NCI-H2196 treated with DMSO at 0.1 percent for 48 hours (cell line): ENCODE measurements at regions not wholly inside any gene's neighbourhood (a gene's known extent, or its start where the extent isn't known, plus 50 kb on each side); places are given as distances from the start of the nearest gene placed in this dataset.
"Not testable (repeated sequence)": the region's sequence is repeated elsewhere in the genome, so short reads cannot be mapped to it uniquely, and the experiment has no call there.

ENCODE experiments used
- DNase-seq: peaks from one replicate; lab custom pipeline; 2025; ENCODE audit not compliant: unreplicated experiment; lab: John Stamatoyannopoulos, UW

- DNase-seq = no peak
These were observed 2032.3 kb downstream of the MRPL39 start for GRCh38 chr21:23574932-23575331.

- DNase-seq = not testable (repeated sequence)
These were observed 2058.4 kb downstream of the MRPL39 start for GRCh38 chr21:23548924-23549323.

- no peak for DNase-seq
These were observed 2063.9 kb downstream of the MRPL39 start for GRCh38 chr21:23543333-23543732.

- no peak for DNase-seq
These were observed 2065.2 kb downstream of the MRPL39 start for GRCh38 chr21:23542097-23542496.

GRCh38 chr21:23541571-23541970, 2065.7 kb downstream of the MRPL39 start:
- no peak for DNase-seq

- no peak for DNase-seq
These were observed 2072.4 kb downstream of the MRPL39 start for GRCh38 chr21:23534850-23535249.

GRCh38 chr21:23531444-23531843, 2075.8 kb downstream of the MRPL39 start:
- no peak for DNase-seq

- no peak for DNase-seq
These were observed 2082.6 kb downstream of the MRPL39 start for GRCh38 chr21:23524685-23525084.

- DNase-seq = no peak
These were observed 2084.5 kb downstream of the MRPL39 start for GRCh38 chr21:23522751-23523150.

- DNase-seq = no peak
These were observed 2099.8 kb downstream of the MRPL39 start for GRCh38 chr21:23507501-23507900.

- no peak for DNase-seq
These were observed 2110.6 kb downstream of the MRPL39 start for GRCh38 chr21:23496729-23497128.

GRCh38 chr21:23488245-23488644, 2119.0 kb downstream of the MRPL39 start:
- no peak for DNase-seq

GRCh38 chr21:23480591-23481270, 2126.6 kb downstream of the MRPL39 start:
- DNase-seq = no peak

- no peak for DNase-seq
These were observed 2128.9 kb downstream of the MRPL39 start for GRCh38 chr21:23478381-23478780.

GRCh38 chr21:23475281-23476219, 2131.7 kb downstream of the MRPL39 start:
- DNase-seq = no peak

- DNase-seq = no peak
These were observed 2135.4 kb downstream of the MRPL39 start for GRCh38 chr21:23471877-23472276.

- no peak for DNase-seq
These were observed 2143.9 kb downstream of the MRPL39 start for GRCh38 chr21:23463365-23463764.

- no peak for DNase-seq
These were observed 2151.6 kb downstream of the MRPL39 start for GRCh38 chr21:23455676-23456075.

GRCh38 chr21:23452384-23453083, 2154.7 kb downstream of the MRPL39 start:
- DNase-seq = no peak

GRCh38 chr21:23445307-23445706, 2162.0 kb downstream of the MRPL39 start:
- DNase-seq = no peak

- no peak for DNase-seq
These were observed 2169.2 kb downstream of the MRPL39 start for GRCh38 chr21:23438081-23438480.
